Esophagus muscularis mucosa (tissue), 4 donors: ENCODE measurements at regions not wholly inside any gene's neighbourhood (a gene's known extent, or its start where the extent isn't known, plus 50 kb on each side); places are given as distances from the start of the nearest gene placed in this dataset.

Experiments used
- DNase-seq: peaks from one replicate; pipeline ENCODE4 v3.0.0-alpha.2; 2017; ENCODE audit errors: extremely low spot score
- H3K27ac ChIP-seq, 4 donors: fragments of 200-600 bp; sonication (generic); replicated peaks in 1 of 4; 1 replicate in 3 of 4; 2 replicates in 1 of 4; pipeline ENCODE4 v1.5.1; 2016 to 2019; ENCODE audit warnings: mild to moderate bottlenecking in 1 of 4
- H3K27me3 ChIP-seq, 4 donors: fragments of 200-600 bp; sonication (generic); one replicate each; pipeline versions ENCODE4 v1.5.1 to v1.6.0; 2016 to 2019
- H3K36me3 ChIP-seq, 4 donors: fragments of 200-600 bp; sonication (generic); one replicate each; pipeline ENCODE4 v1.5.1; 2016 to 2019
- H3K4me1 ChIP-seq, 4 donors: fragments of 200-600 bp; sonication (generic); one replicate each; pipeline ENCODE4 v1.5.1; 2016 to 2019
- H3K4me3 ChIP-seq, 4 donors: fragments of 200-600 bp; sonication (generic); 1 replicate in 2 of 4; 2 replicates in 2 of 4; pipeline ENCODE4 v1.5.1; 2016 to 2019; ENCODE audit warnings: mild to moderate bottlenecking in 4 of 4, moderate library complexity in 1 of 4
- H3K9me3 ChIP-seq, 4 donors: fragments of 200-600 bp; sonication (generic); 1 replicate in 3 of 4; 2 replicates in 1 of 4; pipeline ENCODE4 v1.5.1; 2016 to 2019
- EP300 ChIP-seq: sonication (generic); formaldehyde crosslinking; IDR thresholded peaks from one replicate; pipeline ENCODE4 v1.6.1; 2017; ENCODE audit warnings: antibody characterized with exemption
- POLR2A ChIP-seq: fragments of 450-650 bp; IDR thresholded peaks from one replicate; pipeline ENCODE4 v1.6.1; 2017; ENCODE audit warnings: antibody characterized with exemption, moderate library complexity, mild to moderate bottlenecking, low read depth
- POLR2AphosphoS5 ChIP-seq, 2 donors: sonication (generic); formaldehyde crosslinking; IDR thresholded peaks; one replicate each; pipeline ENCODE4 v1.6.1; 2017; ENCODE audit warnings: antibody characterized with exemption in 2 of 2
- WGBS: methylation state at CpG from one replicate; pipeline ENCODE4 v1.1.5; 2018; 5-methylcytosine and 5-hydroxymethylcytosine counted together
- intact Hi-C: fragments of 100-400 bp; cut with DNase I; formaldehyde crosslinking; loops from one replicate; pipeline ENCODE4 v1.15.1; 2023
- TF ChIP-seq, protein P1 (sequence below), 3 experiments: fragments of 200-600 bp in 2 of 3; fragments of 450-650 bp in 1 of 3; sonication (generic) in 2 of 3; IDR thresholded peaks; one replicate each; pipeline ENCODE4 v1.5.1; 2017 to 2019; ENCODE audit warnings: antibody characterized with exemption in 3 of 3, mild to moderate bottlenecking in 2 of 3, moderate library complexity in 1 of 3

DNA sequence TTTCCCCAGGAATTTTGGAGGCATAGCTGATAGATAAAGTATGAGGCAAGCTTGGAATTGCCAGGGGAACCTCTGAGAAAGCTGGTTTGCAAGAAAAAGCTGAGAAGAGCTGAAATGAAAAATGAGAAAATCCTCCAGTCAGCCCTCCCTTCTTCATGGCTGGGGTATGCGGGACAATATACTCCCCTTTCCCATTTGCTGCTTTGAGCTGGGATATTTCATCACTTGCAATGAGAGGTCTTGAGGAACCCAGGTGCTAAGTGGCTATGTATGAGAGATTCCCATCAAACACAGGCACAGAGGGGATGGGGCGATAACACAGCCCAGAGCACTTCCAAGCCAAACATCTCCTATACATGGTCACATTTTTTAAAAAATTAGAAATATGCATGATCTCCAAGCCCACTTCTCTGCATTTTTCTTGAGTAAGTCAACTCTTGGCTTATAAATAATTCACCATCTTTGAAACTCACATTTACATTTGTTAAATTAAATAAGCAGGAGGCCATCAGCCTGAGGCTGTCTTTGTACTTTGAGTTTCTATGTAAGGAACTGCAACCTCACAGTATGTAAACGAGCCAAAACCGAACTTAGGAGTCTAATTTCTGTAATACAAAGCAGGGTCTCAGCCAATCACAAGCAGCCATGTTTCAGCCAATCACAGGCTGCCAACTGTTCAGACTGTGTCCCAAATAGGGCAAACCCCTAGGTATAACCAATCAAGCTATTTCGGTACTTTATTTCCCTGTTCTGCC lies 983.6 kb upstream of the NR2F2 start:
- DNase-seq: no peak
- no peaks in the 10 kb centered on the region for H3K36me3 ChIP-seq
- WGBS: 84% methylated on average over 5 of the region's 5 CpGs
- H3K9me3 ChIP-seq: no peaks in the 10 kb centered on the region
- intact Hi-C loops: no loop called here
- H3K4me3 ChIP-seq: no peak overlapping the region
- no peak overlapping the region for H3K27ac ChIP-seq
- H3K4me1 ChIP-seq: no peaks in the 10 kb centered on the region
- H3K27me3 ChIP-seq: no peaks in the 10 kb centered on the region
- TF ChIP-seq POLR2A (no peak), EP300 (no peak), POLR2AphosphoS5 (IDR thresholded peaks at IDR 0.05) (no peak)
- TF ChIP-seq, protein P1, sequence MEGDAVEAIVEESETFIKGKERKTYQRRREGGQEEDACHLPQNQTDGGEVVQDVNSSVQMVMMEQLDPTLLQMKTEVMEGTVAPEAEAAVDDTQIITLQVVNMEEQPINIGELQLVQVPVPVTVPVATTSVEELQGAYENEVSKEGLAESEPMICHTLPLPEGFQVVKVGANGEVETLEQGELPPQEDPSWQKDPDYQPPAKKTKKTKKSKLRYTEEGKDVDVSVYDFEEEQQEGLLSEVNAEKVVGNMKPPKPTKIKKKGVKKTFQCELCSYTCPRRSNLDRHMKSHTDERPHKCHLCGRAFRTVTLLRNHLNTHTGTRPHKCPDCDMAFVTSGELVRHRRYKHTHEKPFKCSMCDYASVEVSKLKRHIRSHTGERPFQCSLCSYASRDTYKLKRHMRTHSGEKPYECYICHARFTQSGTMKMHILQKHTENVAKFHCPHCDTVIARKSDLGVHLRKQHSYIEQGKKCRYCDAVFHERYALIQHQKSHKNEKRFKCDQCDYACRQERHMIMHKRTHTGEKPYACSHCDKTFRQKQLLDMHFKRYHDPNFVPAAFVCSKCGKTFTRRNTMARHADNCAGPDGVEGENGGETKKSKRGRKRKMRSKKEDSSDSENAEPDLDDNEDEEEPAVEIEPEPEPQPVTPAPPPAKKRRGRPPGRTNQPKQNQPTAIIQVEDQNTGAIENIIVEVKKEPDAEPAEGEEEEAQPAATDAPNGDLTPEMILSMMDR (IDR thresholded peaks at IDR 0.05): no peak

DNA sequence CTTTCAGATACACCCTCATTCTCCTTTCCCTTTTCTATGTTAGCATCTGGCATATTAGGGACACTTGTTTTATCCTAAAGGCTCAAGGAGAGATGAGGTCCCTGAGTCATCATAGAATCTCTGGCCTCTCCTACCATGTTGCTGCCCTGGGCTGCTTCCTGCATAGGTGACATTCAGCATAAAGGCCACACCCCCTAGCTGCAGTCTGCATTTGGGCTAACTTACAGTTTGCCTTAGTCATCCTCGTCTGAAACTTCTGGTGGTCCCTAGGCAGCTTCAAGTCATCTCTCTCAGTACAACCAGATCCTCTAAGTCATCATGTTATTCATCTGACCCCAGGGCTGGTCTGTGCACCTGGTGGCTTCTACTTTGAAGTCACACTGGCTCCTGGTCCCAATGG lies 982.7 kb upstream of the NR2F2 start:
- TF ChIP-seq, protein P1 (IDR thresholded peaks at IDR 0.05): no peak
- no peak for TF ChIP-seq POLR2AphosphoS5 (IDR thresholded peaks at IDR 0.05)
- TF ChIP-seq EP300: no peak
- no peak for TF ChIP-seq POLR2A
- no peak for DNase-seq
- Histone ChIP-seq H3K36me3 (no peaks in the 10 kb centered on the region), H3K27ac (no peak overlapping the region), H3K4me1 (no peaks in the 10 kb centered on the region), H3K4me3 (no peak overlapping the region), H3K9me3 (no peaks in the 10 kb centered on the region), H3K27me3 (no peaks in the 10 kb centered on the region)
- 86% methylated on average over 1 of the region's 1 CpG for WGBS
- intact Hi-C loops: no loop called here

DNA sequence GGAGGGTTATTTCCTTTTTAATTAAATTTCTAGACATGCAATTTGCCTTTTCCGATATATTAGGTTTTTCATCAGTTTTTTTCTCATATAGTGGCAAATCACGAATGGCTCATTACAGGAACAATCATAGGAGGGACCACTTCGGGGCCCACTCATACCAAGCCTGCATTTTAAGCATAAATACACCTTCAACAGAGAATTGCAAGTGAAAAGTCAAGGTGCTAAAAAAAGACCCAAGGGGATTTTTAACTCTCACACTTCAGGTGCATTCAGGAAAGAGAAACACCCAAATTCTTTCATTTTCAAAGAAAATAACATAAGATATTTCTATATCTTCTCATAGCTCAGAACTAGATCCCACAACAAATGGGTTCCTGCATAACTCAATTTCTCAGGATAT lies 979.6 kb upstream of the NR2F2 start:
- H3K27me3 ChIP-seq: no peaks in the 10 kb centered on the region
- H3K4me3 ChIP-seq: no peak overlapping the region
- TF ChIP-seq, protein P1 (IDR thresholded peaks at IDR 0.05): no peak
- no peak for TF ChIP-seq POLR2AphosphoS5 (IDR thresholded peaks at IDR 0.05)
- TF ChIP-seq POLR2A: no peak
- TF ChIP-seq EP300: no peak
- intact Hi-C loops: no loop called here
- H3K36me3 ChIP-seq: no peaks in the 10 kb centered on the region
- no peak for DNase-seq
- no peak overlapping the region for H3K27ac ChIP-seq
- H3K9me3 ChIP-seq: no peaks in the 10 kb centered on the region
- 82% methylated on average over 3 of the region's 3 CpGs for WGBS
- no peaks in the 10 kb centered on the region for H3K4me1 ChIP-seq

DNA sequence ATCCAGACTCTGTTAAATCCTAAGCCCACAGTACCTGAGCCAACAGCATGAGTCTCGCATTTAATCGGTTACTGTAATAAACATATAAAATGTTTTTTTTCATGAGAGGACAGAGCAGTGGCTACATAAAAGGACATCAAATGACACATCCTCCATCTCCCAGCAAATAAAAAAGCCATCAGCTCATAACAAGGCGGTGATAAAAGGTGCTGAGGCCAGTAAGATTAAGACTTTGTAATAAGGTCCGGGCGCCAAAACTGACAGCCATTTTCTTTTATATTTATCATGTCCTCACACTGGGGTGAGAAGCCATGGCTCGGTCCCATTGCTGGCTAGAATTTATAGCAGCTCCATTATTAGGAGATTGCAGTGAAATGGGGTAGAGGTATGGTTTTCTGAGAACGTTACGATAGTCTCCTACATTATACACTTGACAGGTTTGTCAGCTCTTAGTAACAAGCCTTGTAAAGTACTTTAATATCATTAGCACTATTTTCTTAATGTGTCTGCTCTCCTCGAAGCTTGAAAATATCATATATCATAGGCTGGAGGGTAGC lies 977.8 kb upstream of the NR2F2 start:
- 77% methylated on average over 9 of the region's 9 CpGs for WGBS
- DNase-seq: no peak
- Histone ChIP-seq H3K4me1 (no peaks in the 10 kb centered on the region), H3K9me3 (no peaks in the 10 kb centered on the region), H3K4me3 (no peak overlapping the region), H3K36me3 (no peaks in the 10 kb centered on the region), H3K27ac (no peak overlapping the region), H3K27me3 (no peaks in the 10 kb centered on the region)
- intact Hi-C loops: no loop called here
- TF ChIP-seq EP300: no peak
- no peak for TF ChIP-seq POLR2AphosphoS5 (IDR thresholded peaks at IDR 0.05)
- no peak for TF ChIP-seq POLR2A
- TF ChIP-seq, protein P1 (IDR thresholded peaks at IDR 0.05): no peak
